IPS DF 6.9 (cell line): ENCODE measurements at regions not wholly inside any gene's neighbourhood (a gene's known extent, or its start where the extent isn't known, plus 50 kb on each side); places are given as distances from the start of the nearest gene placed in this dataset.

Experiments used
- DNase-seq: peaks from one replicate; pipeline ENCODE4 v3.0.0-alpha.2; 2013; ENCODE audit warnings: low read depth, low spot score
- H3K27ac ChIP-seq: one replicate; pipeline ENCODE4 v1.5.1; 2013; ENCODE audit warnings: low read length, control low read depth
- H3K27me3 ChIP-seq: 2 replicates; pipeline ENCODE4 v1.6.1; 2013; ENCODE audit warnings: mild to moderate bottlenecking, low read length; ENCODE audit not compliant: control insufficient read depth, insufficient read depth
- H3K36me3 ChIP-seq: 2 replicates; pipeline ENCODE4 v1.6.1; 2013; ENCODE audit warnings: low read length; ENCODE audit not compliant: control insufficient read depth, insufficient read depth
- H3K4me1 ChIP-seq: 2 replicates; pipeline ENCODE4 v1.6.1; 2013; ENCODE audit warnings: low read length; ENCODE audit not compliant: control insufficient read depth, insufficient read depth
- H3K4me3 ChIP-seq: 2 replicates; pipeline ENCODE4 v1.5.1; 2013; ENCODE audit warnings: mild to moderate bottlenecking, low read length
- H3K9me3 ChIP-seq: 2 replicates; pipeline ENCODE4 v1.6.1; 2013; ENCODE audit warnings: low read length, inconsistent platforms; ENCODE audit not compliant: control insufficient read depth, insufficient read depth
- WGBS: extraction: QIAGEN DNeasy Blood & Tissue Kit; methylation state at CpG from one replicate; pipeline ENCODE4 v1.1.7; 2013; ENCODE audit warnings: mixed read lengths, missing lambda C conversion rate; ENCODE audit not compliant: insufficient read length, insufficient coverage; 5-methylcytosine and 5-hydroxymethylcytosine counted together

- 0 out of 2 replicates have a peak, but pooled peaks cover 2% of the 10 kb centered on the region for H3K36me3 ChIP-seq
- WGBS = no CpG with 5 or more reads among the region's 4 CpGs
- no peaks in the 10 kb centered on the region for H3K9me3 ChIP-seq
- no peak overlapping the region for H3K4me3 ChIP-seq
- H3K4me1 ChIP-seq = no peaks in the 10 kb centered on the region
- no peaks in the 10 kb centered on the region for H3K27me3 ChIP-seq
- no peak for DNase-seq
- H3K27ac ChIP-seq = no peak overlapping the region
Observed at GRCh38 chr11:81365496-81365895, 1368.2 kb downstream of the FAM181B start.

GRCh38 chr11:81359476-81359875 lies 1374.2 kb downstream of the FAM181B start:
- H3K4me1 ChIP-seq = no peaks in the 10 kb centered on the region
- no peak overlapping the region for H3K4me3 ChIP-seq
- no peaks in the 10 kb centered on the region for H3K9me3 ChIP-seq
- no peaks in the 10 kb centered on the region for H3K36me3 ChIP-seq
- WGBS = no CpG with 5 or more reads among the region's 6 CpGs
- H3K27me3 ChIP-seq = no peaks in the 10 kb centered on the region
- no peak overlapping the region for H3K27ac ChIP-seq
- no peak for DNase-seq

GRCh38 chr11:81345609-81346008 lies 1388.1 kb downstream of the FAM181B start:
- no CpG with 5 or more reads among the region's 6 CpGs for WGBS
- no peak overlapping the region for H3K27ac ChIP-seq
- H3K4me3 ChIP-seq = no peak overlapping the region
- H3K36me3 ChIP-seq = no peaks in the 10 kb centered on the region
- no peak for DNase-seq
- no peaks in the 10 kb centered on the region for H3K4me1 ChIP-seq
- H3K27me3 ChIP-seq = no peaks in the 10 kb centered on the region
- no peaks in the 10 kb centered on the region for H3K9me3 ChIP-seq

- DNase-seq = no peak
- Histone ChIP-seq H3K4me3 (no peak overlapping the region), H3K9me3 (no peaks in the 10 kb centered on the region), H3K27me3 (no peaks in the 10 kb centered on the region), H3K36me3 (no peaks in the 10 kb centered on the region), H3K4me1 (no peaks in the 10 kb centered on the region), H3K27ac (no peak overlapping the region)
Observed at GRCh38 chr11:81342966-81343365, 1390.7 kb downstream of the FAM181B start.

- WGBS = no CpG with 5 or more reads among the region's 1 CpG
- Histone ChIP-seq H3K27ac (no peak overlapping the region), H3K36me3 (no peaks in the 10 kb centered on the region), H3K4me3 (no peak overlapping the region), H3K4me1 (no peaks in the 10 kb centered on the region), H3K27me3 (no peaks in the 10 kb centered on the region), H3K9me3 (no peaks in the 10 kb centered on the region)
- DNase-seq = no peak
Observed at GRCh38 chr11:81340225-81340624, 1393.4 kb downstream of the FAM181B start.

- no peak overlapping the region for H3K4me3 ChIP-seq
- no peak overlapping the region for H3K27ac ChIP-seq
- no peaks in the 10 kb centered on the region for H3K9me3 ChIP-seq
- DNase-seq = no peak
- no CpG with 5 or more reads among the region's 2 CpGs for WGBS
- no peaks in the 10 kb centered on the region for H3K36me3 ChIP-seq
- no peaks in the 10 kb centered on the region for H3K4me1 ChIP-seq
- no peaks in the 10 kb centered on the region for H3K27me3 ChIP-seq
Observed at GRCh38 chr11:81339521-81339920, 1394.1 kb downstream of the FAM181B start.

GRCh38 chr11:81337756-81338155 lies 1395.9 kb downstream of the FAM181B start:
- WGBS = no CpG with 5 or more reads among the region's 3 CpGs
- no peak for DNase-seq

GRCh38 chr11:81332276-81332675 lies 1401.4 kb downstream of the FAM181B start:
- no CpG with 5 or more reads among the region's 2 CpGs for WGBS
- Histone ChIP-seq H3K9me3 (no peaks in the 10 kb centered on the region), H3K36me3 (no peaks in the 10 kb centered on the region), H3K4me1 (no peaks in the 10 kb centered on the region), H3K27me3 (no peaks in the 10 kb centered on the region), H3K27ac (no peak overlapping the region), H3K4me3 (no peak overlapping the region)
- no peak for DNase-seq

More at GRCh38 chr11:81337756-81338155, 1395.9 kb downstream of the FAM181B start:
- Histone ChIP-seq H3K36me3 (no peaks in the 10 kb centered on the region), H3K4me1 (no peaks in the 10 kb centered on the region), H3K27ac (no peak overlapping the region), H3K4me3 (no peak overlapping the region), H3K27me3 (no peaks in the 10 kb centered on the region), H3K9me3 (no peaks in the 10 kb centered on the region)

- no peak for DNase-seq
- Histone ChIP-seq H3K27ac (no peak overlapping the region), H3K36me3 (no peaks in the 10 kb centered on the region), H3K27me3 (no peaks in the 10 kb centered on the region), H3K9me3 (no peaks in the 10 kb centered on the region), H3K4me3 (no peak overlapping the region), H3K4me1 (no peaks in the 10 kb centered on the region)
- no CpG with 5 or more reads among the region's 9 CpGs for WGBS
Observed at GRCh38 chr11:81331611-81332235, 1401.9 kb downstream of the FAM181B start.

GRCh38 chr11:81331088-81331487 lies 1402.6 kb downstream of the FAM181B start:
- Histone ChIP-seq H3K4me3 (no peak overlapping the region), H3K4me1 (no peaks in the 10 kb centered on the region), H3K9me3 (no peaks in the 10 kb centered on the region), H3K27ac (no peak overlapping the region), H3K27me3 (no peaks in the 10 kb centered on the region), H3K36me3 (no peaks in the 10 kb centered on the region)
- DNase-seq = no peak
- no CpG with 5 or more reads among the region's 4 CpGs for WGBS

- WGBS = no CpG with 5 or more reads among the region's 5 CpGs
- H3K27ac ChIP-seq = no peak overlapping the region
- H3K4me1 ChIP-seq = no peaks in the 10 kb centered on the region
- H3K27me3 ChIP-seq = no peaks in the 10 kb centered on the region
- H3K9me3 ChIP-seq = no peaks in the 10 kb centered on the region
- H3K36me3 ChIP-seq = no peaks in the 10 kb centered on the region
- H3K4me3 ChIP-seq = no peak overlapping the region
- DNase-seq = no peak
Observed at GRCh38 chr11:81303038-81303664, 1430.5 kb downstream of the FAM181B start.
